ENCODE measurements at regions not wholly inside any gene's neighbourhood (a gene's known extent, or its start where the extent isn't known, plus 50 kb on each side); places are given as distances from the start of the nearest gene placed in this dataset.

- DNase-seq (ENCODE audit: low spot score): no peak
These were observed 81.5 kb downstream of the PJA1 start for GRCh38 chrX:69083801-69084200.

- DNase-seq (ENCODE audit: low spot score): no peak
These were observed 81.9 kb downstream of the PJA1 start for GRCh38 chrX:69083361-69083760.

GRCh38 chrX:69082753-69083150, 82.5 kb downstream of the PJA1 start:
- DNase-seq (ENCODE audit: low spot score): no peak

GRCh38 chrX:69082055-69082752, 83.0 kb downstream of the PJA1 start:
- DNase-seq (ENCODE audit: low spot score): no peak

GRCh38 chrX:69080855-69081465, 84.3 kb downstream of the PJA1 start:
- no peak for DNase-seq (ENCODE audit: low spot score)

- no peak for DNase-seq (ENCODE audit: low spot score)
These were observed 86.0 kb downstream of the PJA1 start for GRCh38 chrX:69079268-69079667.

GRCh38 chrX:69077895-69078455, 87.3 kb downstream of the PJA1 start:
- DNase-seq (ENCODE audit: low spot score): no peak

GRCh38 chrX:69076088-69076487, 89.2 kb downstream of the PJA1 start:
- DNase-seq (ENCODE audit: low spot score): peak; percentile 22

- DNase-seq (ENCODE audit: low spot score): peak; percentile 41
These were observed 90.5 kb downstream of the PJA1 start for GRCh38 chrX:69074726-69075125.

GRCh38 chrX:69073721-69074120, 91.5 kb downstream of the PJA1 start:
- peak; percentile 35 for DNase-seq (ENCODE audit: low spot score)

GRCh38 chrX:69073241-69073640, 92.0 kb downstream of the PJA1 start:
- peak; percentile 67 for DNase-seq (ENCODE audit: low spot score)

- peak; percentile 35 for DNase-seq (ENCODE audit: low spot score)
These were observed 92.7 kb downstream of the PJA1 start for GRCh38 chrX:69072486-69073006.

- DNase-seq (ENCODE audit: low spot score): peak; percentile 87
These were observed 94.2 kb downstream of the PJA1 start for GRCh38 chrX:69070949-69071650.

- peak; percentile 60 for DNase-seq (ENCODE audit: low spot score)
These were observed 95.4 kb downstream of the PJA1 start for GRCh38 chrX:69069876-69070275.

GRCh38 chrX:69069086-69069445, 96.2 kb downstream of the PJA1 start:
- peak; percentile 68 for DNase-seq (ENCODE audit: low spot score)

- DNase-seq (ENCODE audit: low spot score): peak; percentile 39
These were observed 96.8 kb downstream of the PJA1 start for GRCh38 chrX:69068301-69069085.

- DNase-seq (ENCODE audit: low spot score): peak; percentile 55
These were observed 97.4 kb downstream of the PJA1 start for GRCh38 chrX:69067841-69068240.

GRCh38 chrX:69066966-69067525, 98.2 kb downstream of the PJA1 start:
- peak; percentile 86 for DNase-seq (ENCODE audit: low spot score)

- DNase-seq (ENCODE audit: low spot score): peak; percentile 82
These were observed 99.1 kb downstream of the PJA1 start for GRCh38 chrX:69066021-69066757.

- DNase-seq (ENCODE audit: low spot score): peak; percentile 67
These were observed 99.8 kb downstream of the PJA1 start for GRCh38 chrX:69065451-69065850.

Data from mesenteric fat pad (tissue), 1 donor.